PC-3 (cell line): ENCODE measurements at regions not wholly inside any gene's neighbourhood (a gene's known extent, or its start where the extent isn't known, plus 50 kb on each side); places are given as distances from the start of the nearest gene placed in this dataset.

Experiments used
- CTCF ChIP-seq: fragments of 300-600 bp; sonication (generic); conservative IDR thresholded peaks from 2 replicates; pipeline ENCODE4 v1.5.1; 2017; ENCODE audit warnings: antibody characterized with exemption, low read depth, mild to moderate bottlenecking, low read length
- EZH2 ChIP-seq: fragments of 300-600 bp; sonication (generic); IDR thresholded peaks from one replicate; pipeline ENCODE4 v1.6.1; 2017; ENCODE audit warnings: antibody characterized with exemption, mild to moderate bottlenecking, low read length; ENCODE audit not compliant: unreplicated experiment
- EZH2phosphoT487 ChIP-seq: fragments of 300-600 bp; sonication (generic); IDR thresholded peaks from 2 replicates; pipeline ENCODE4 v1.6.1; 2018; ENCODE audit warnings: mild to moderate bottlenecking, antibody characterized with exemption, low read length, borderline replicate concordance

GRCh38 chr2:8039732-8040131 is 642.1 kb upstream of the ID2 start:
- TF ChIP-seq CTCF: no peak
- TF ChIP-seq EZH2: no peak
- no peak for TF ChIP-seq EZH2phosphoT487
